MM.1S (cell line): ENCODE measurements at regions not wholly inside any gene's neighbourhood (a gene's known extent, or its start where the extent isn't known, plus 50 kb on each side); places are given as distances from the start of the nearest gene placed in this dataset.
"Not testable (repeated sequence)": the region's sequence is repeated elsewhere in the genome, so short reads cannot be mapped to it uniquely, and the experiment has no call there.

Source experiments
- DNase-seq: peaks from one replicate; pipeline ENCODE4 v3.0.0-alpha.2; 2015
- H2AFZ ChIP-seq: fragments of 300-600 bp; sonication (generic); 2 replicates; pipeline ENCODE4 v1.6.0; 2016; ENCODE audit warnings: antibody characterized with exemption, low read length
- H3F3A ChIP-seq: fragments of 300-600 bp; sonication (generic); 2 replicates; pipeline ENCODE4 v1.6.1; 2016; ENCODE audit warnings: mild to moderate bottlenecking, antibody characterized with exemption, low read length, moderate library complexity, mixed read lengths; ENCODE audit not compliant: insufficient read depth
- H3K27ac ChIP-seq: fragments of 300-600 bp; sonication (generic); 2 replicates; pipeline ENCODE4 v1.5.1; 2016; ENCODE audit warnings: mild to moderate bottlenecking, low read length
- H3K27me3 ChIP-seq: fragments of 300-600 bp; sonication (generic); replicated peaks from 2 replicates; pipeline ENCODE4 v1.6.0; 2016; ENCODE audit warnings: low read length; ENCODE audit not compliant: insufficient read depth
- H3K36me3 ChIP-seq: fragments of 300-600 bp; sonication (generic); replicated peaks from 2 replicates; pipeline ENCODE4 v1.6.1; 2016; ENCODE audit warnings: mild to moderate bottlenecking, low read length, mixed read lengths; ENCODE audit not compliant: insufficient read depth
- H3K4me1 ChIP-seq: fragments of 300-600 bp; sonication (generic); 2 replicates; pipeline ENCODE4 v1.6.1; 2016; ENCODE audit warnings: low read length, mixed read lengths
- H3K4me2 ChIP-seq: fragments of 300-600 bp; sonication (generic); 2 replicates; pipeline ENCODE4 v1.6.0; 2016; ENCODE audit warnings: low read depth, low read length
- H3K4me3 ChIP-seq: fragments of 300-600 bp; sonication (generic); 2 replicates; pipeline ENCODE4 v1.5.1; 2016; ENCODE audit warnings: low read length, mixed read lengths
- H3K79me2 ChIP-seq: fragments of 300-600 bp; sonication (generic); 2 replicates; pipeline ENCODE4 v1.6.1; 2016; ENCODE audit warnings: mixed run types, low read length, mixed read lengths
- H3K9ac ChIP-seq: fragments of 300-600 bp; sonication (generic); 2 replicates; pipeline ENCODE4 v1.6.1; 2016; ENCODE audit warnings: low read length, mixed read lengths
- H3K9me2 ChIP-seq: fragments of 300-600 bp; sonication (generic); replicated peaks from 2 replicates; pipeline ENCODE4 v1.6.1; 2016; ENCODE audit warnings: mild to moderate bottlenecking, low read length, mixed read lengths; ENCODE audit not compliant: insufficient read depth
- H3K9me3 ChIP-seq: fragments of 300-600 bp; sonication (generic); replicated peaks from 2 replicates; pipeline ENCODE4 v1.6.1; 2016; ENCODE audit warnings: mild to moderate bottlenecking, low read length, mixed read lengths; ENCODE audit not compliant: insufficient read depth
- H4K20me1 ChIP-seq: fragments of 300-600 bp; sonication (generic); 2 replicates; pipeline ENCODE4 v1.6.1; 2016; ENCODE audit warnings: mild to moderate bottlenecking, low read length, moderate library complexity, mixed read lengths; ENCODE audit not compliant: insufficient read depth
- CTCF ChIP-seq: fragments of 300-600 bp; sonication (generic); IDR thresholded peaks from 2 replicates; pipeline ENCODE4 v1.5.1; 2016; ENCODE audit warnings: antibody characterized with exemption, low read length, mixed read lengths
- EZH2 ChIP-seq: fragments of 300-600 bp; sonication (generic); optimal IDR thresholded peaks from 2 replicates; pipeline ENCODE3; 2017; ENCODE audit warnings: low read depth, mild to moderate bottlenecking, antibody characterized with exemption, low read length, mixed read lengths
- EZH2phosphoT487 ChIP-seq: fragments of 300-600 bp; sonication (generic); IDR thresholded peaks from 2 replicates; pipeline ENCODE4 v1.6.1; 2018; ENCODE audit warnings: antibody characterized with exemption, low read length

GRCh38 chr22:22058633-22059290 is 76.2 kb upstream of the TOP3B start:
- H3K27me3 ChIP-seq, result no peaks in the 10 kb centered on the region

GRCh38 chr22:22057617-22058378 is 75.2 kb upstream of the TOP3B start:
- Histone ChIP-seq H3K4me2 (no peak overlapping the region), H3K79me2 (no peaks in the 10 kb centered on the region), H3K9me3 (no peaks in the 10 kb centered on the region), H3K27ac (no peak overlapping the region), H2AFZ (no peak overlapping the region), H3F3A (no peaks in the 10 kb centered on the region), H3K9ac (no peak overlapping the region), H3K4me3 (no peak overlapping the region), H3K27me3 (no peaks in the 10 kb centered on the region), H3K9me2 (no peaks in the 10 kb centered on the region), H4K20me1 (no peaks in the 10 kb centered on the region), H3K36me3 (no peaks in the 10 kb centered on the region), H3K4me1 (no peaks in the 10 kb centered on the region)
- no peak for DNase-seq
- no peak for TF ChIP-seq EZH2
- TF ChIP-seq EZH2phosphoT487, result no peak
- no peak for TF ChIP-seq CTCF

More at GRCh38 chr22:22058633-22059290, 76.2 kb upstream of the TOP3B start:
- no peaks in the 10 kb centered on the region for H4K20me1 ChIP-seq
- no peak overlapping the region for H3K9ac ChIP-seq
- no peaks in the 10 kb centered on the region for H3K4me1 ChIP-seq
- no peak overlapping the region for H3K27ac ChIP-seq
- H3F3A ChIP-seq, result no peaks in the 10 kb centered on the region
- no peaks in the 10 kb centered on the region for H3K36me3 ChIP-seq
- H2AFZ ChIP-seq, result no peak overlapping the region
- H3K4me2 ChIP-seq, result no peak overlapping the region
- no peaks in the 10 kb centered on the region for H3K9me3 ChIP-seq
- H3K9me2 ChIP-seq, result no peaks in the 10 kb centered on the region
- TF ChIP-seq CTCF, result no peak
- TF ChIP-seq EZH2phosphoT487, result no peak
- TF ChIP-seq EZH2, result no peak
- no peak for DNase-seq
- H3K4me3 ChIP-seq, result no peak overlapping the region
- H3K79me2 ChIP-seq, result no peaks in the 10 kb centered on the region

GRCh38 chr22:22056809-22057594 is 74.4 kb upstream of the TOP3B start:
- not testable (repeated sequence) for H3K4me1 ChIP-seq, H3K27me3 ChIP-seq, H3K9ac ChIP-seq, H2AFZ ChIP-seq, H3K36me3 ChIP-seq, DNase-seq, H3K27ac ChIP-seq, H3K4me3 ChIP-seq, H3K4me2 ChIP-seq, H4K20me1 ChIP-seq, H3K9me2 ChIP-seq, H3K9me3 ChIP-seq, H3K79me2 ChIP-seq, H3F3A ChIP-seq

GRCh38 chr22:22052548-22053139 is 70.1 kb upstream of the TOP3B start:
- not testable (repeated sequence) for H3K79me2 ChIP-seq, H3K9ac ChIP-seq, H3K27me3 ChIP-seq, H3K36me3 ChIP-seq, H3K9me2 ChIP-seq, H3K9me3 ChIP-seq, H3K27ac ChIP-seq, H3K4me2 ChIP-seq, H3F3A ChIP-seq, H3K4me1 ChIP-seq, H3K4me3 ChIP-seq, DNase-seq, H2AFZ ChIP-seq, H4K20me1 ChIP-seq

GRCh38 chr22:22051032-22051431 is 68.4 kb upstream of the TOP3B start:
- not testable (repeated sequence) for H4K20me1 ChIP-seq, H2AFZ ChIP-seq

More at GRCh38 chr22:22051032-22051431, 68.4 kb upstream of the TOP3B start:
- H3K4me3 ChIP-seq, H3F3A ChIP-seq, H3K79me2 ChIP-seq, H3K27ac ChIP-seq, H3K9me3 ChIP-seq, DNase-seq, H3K4me2 ChIP-seq, H3K27me3 ChIP-seq, H3K36me3 ChIP-seq, H3K9me2 ChIP-seq, H3K9ac ChIP-seq, H3K4me1 ChIP-seq: not testable (repeated sequence)
